ENCODE measurements at regions not wholly inside any gene's neighbourhood (a gene's known extent, or its start where the extent isn't known, plus 50 kb on each side); places are given as distances from the start of the nearest gene placed in this dataset.
A peak's percentile ranks its signal among the peaks of the same experiment; 100 is the strongest.

GRCh38 chr1:60762176-60762575 is 320.2 kb upstream of the NFIA start:
- no peak for DNase-seq (ENCODE audit: low spot score)
- no peak overlapping the region for H3K18ac ChIP-seq (ENCODE audit: low read length)
- H3K9ac ChIP-seq (ENCODE audit: low read depth, low read length, poor library complexity) = no peak overlapping the region
- H3K9me3 ChIP-seq (replicated peaks in 1 of 2; ENCODE audit: control insufficient read depth in 2 of 2, insufficient read depth in 1 of 2, low read depth in 1 of 2, low read length in 2 of 2) = no peaks in the 10 kb centered on the region
- no peaks in the 10 kb centered on the region for H3K36me3 ChIP-seq (replicated peaks in 1 of 2; ENCODE audit: control insufficient read depth in 2 of 2, insufficient read depth in 2 of 2, low read length in 2 of 2)
- H3K4me2 ChIP-seq (ENCODE audit: insufficient read depth, low read length, poor library complexity, severe bottlenecking) = no peak overlapping the region
- WGBS, 2 donors (ENCODE audit: extremely low coverage in 2 of 2, insufficient read length in 2 of 2, insufficient replicate concordance in 1 of 2) = no CpG with 5 or more reads among the region's 1 CpG
- H3K4me1 ChIP-seq (ENCODE audit: control insufficient read depth in 2 of 2, insufficient read depth in 1 of 2, low read depth in 1 of 2, low read length in 2 of 2) = peaks cover 0 to 2% of the 10 kb centered on the region in 2 donors
- H3K27me3 ChIP-seq (ENCODE audit: control insufficient read depth in 3 of 3, insufficient read depth in 3 of 3, low read depth in 1 of 3, low read length in 3 of 3) = no peaks in the 10 kb centered on the region
- H3K4ac ChIP-seq (ENCODE audit: low read length) = no peak overlapping the region
- no peak overlapping the region for H3K14ac ChIP-seq (ENCODE audit: low read length)
- no peak overlapping the region for H3K23ac ChIP-seq (ENCODE audit: low read depth, low read length, poor library complexity)
- no peak overlapping the region for H4K8ac ChIP-seq (ENCODE audit: low read depth, low read length)
- no peak overlapping the region for H2BK12ac ChIP-seq (ENCODE audit: low read length)
- H4K91ac ChIP-seq (ENCODE audit: low read depth, low read length, poor library complexity) = no peak overlapping the region
- no peak overlapping the region for H3K4me3 ChIP-seq (ENCODE audit: low read length in 2 of 2)
- no peak overlapping the region for H2BK15ac ChIP-seq (ENCODE audit: low read length)
- no peaks in the 10 kb centered on the region for H3K79me1 ChIP-seq (ENCODE audit: low read depth, low read length)
- no peak overlapping the region for H2AFZ ChIP-seq (ENCODE audit: low read length)
- no peak overlapping the region for H2AK5ac ChIP-seq (ENCODE audit: low read depth, low read length)
- no peak overlapping the region for H2BK5ac ChIP-seq (ENCODE audit: low read length)
- no peak overlapping the region for H2BK120ac ChIP-seq (ENCODE audit: low read depth, low read length)
- no peak overlapping the region for H3K27ac ChIP-seq (replicated peaks; ENCODE audit: low read length)

- DNase-seq (ENCODE audit: low spot score) = no peak
- H3K4me2 ChIP-seq (ENCODE audit: insufficient read depth, low read length, poor library complexity, severe bottlenecking) = no peak overlapping the region
- H3K14ac ChIP-seq (ENCODE audit: low read length) = no peak overlapping the region
- no peak overlapping the region for H2BK5ac ChIP-seq (ENCODE audit: low read length)
- no peak overlapping the region for H3K23ac ChIP-seq (ENCODE audit: low read depth, low read length, poor library complexity)
- peaks cover 0 to 2% of the 10 kb centered on the region in 2 donors for H3K4me1 ChIP-seq (ENCODE audit: control insufficient read depth in 2 of 2, insufficient read depth in 1 of 2, low read depth in 1 of 2, low read length in 2 of 2)
- H3K79me1 ChIP-seq (ENCODE audit: low read depth, low read length) = no peaks in the 10 kb centered on the region
- no peak overlapping the region for H2BK12ac ChIP-seq (ENCODE audit: low read length)
- no peaks in the 10 kb centered on the region for H3K27me3 ChIP-seq (ENCODE audit: control insufficient read depth in 3 of 3, insufficient read depth in 3 of 3, low read depth in 1 of 3, low read length in 3 of 3)
- H2BK120ac ChIP-seq (ENCODE audit: low read depth, low read length) = no peak overlapping the region
- H3K4me3 ChIP-seq (ENCODE audit: low read length in 2 of 2) = no peak overlapping the region
- no peak overlapping the region for H2AFZ ChIP-seq (ENCODE audit: low read length)
- H2AK5ac ChIP-seq (ENCODE audit: low read depth, low read length) = peak overlapping the region; percentile 82
- no peaks in the 10 kb centered on the region for H3K36me3 ChIP-seq (replicated peaks in 1 of 2; ENCODE audit: control insufficient read depth in 2 of 2, insufficient read depth in 2 of 2, low read length in 2 of 2)
- no peak overlapping the region for H3K4ac ChIP-seq (ENCODE audit: low read length)
- H3K18ac ChIP-seq (ENCODE audit: low read length) = peak overlapping the region; percentile 16
- no peak overlapping the region for H2BK15ac ChIP-seq (ENCODE audit: low read length)
- H4K8ac ChIP-seq (ENCODE audit: low read depth, low read length) = no peak overlapping the region
- H4K91ac ChIP-seq (ENCODE audit: low read depth, low read length, poor library complexity) = no peak overlapping the region
- no peak overlapping the region for H3K9ac ChIP-seq (ENCODE audit: low read depth, low read length, poor library complexity)
- no peaks in the 10 kb centered on the region for H3K9me3 ChIP-seq (replicated peaks in 1 of 2; ENCODE audit: control insufficient read depth in 2 of 2, insufficient read depth in 1 of 2, low read depth in 1 of 2, low read length in 2 of 2)
- no peak overlapping the region for H3K27ac ChIP-seq (replicated peaks; ENCODE audit: low read length)
- WGBS, 2 donors (ENCODE audit: extremely low coverage in 2 of 2, insufficient read length in 2 of 2, insufficient replicate concordance in 1 of 2) = no CpG with 5 or more reads among the region's 3 CpGs
Observed at GRCh38 chr1:60759291-60759690, 323.1 kb upstream of the NFIA start.

- Histone ChIP-seq H2BK120ac (ENCODE audit: low read depth, low read length) (no peak overlapping the region), H3K79me1 (ENCODE audit: low read depth, low read length) (no peaks in the 10 kb centered on the region), H3K9ac (ENCODE audit: low read depth, low read length, poor library complexity) (no peak overlapping the region), H4K91ac (ENCODE audit: low read depth, low read length, poor library complexity) (no peak overlapping the region), H2BK15ac (ENCODE audit: low read length) (no peak overlapping the region), H3K14ac (ENCODE audit: low read length) (no peak overlapping the region), H3K18ac (ENCODE audit: low read length) (no peak overlapping the region), H3K27ac (replicated peaks; ENCODE audit: low read length) (no peak overlapping the region), H2AK5ac (ENCODE audit: low read depth, low read length) (no peak overlapping the region), H3K27me3 (ENCODE audit: control insufficient read depth in 3 of 3, insufficient read depth in 3 of 3, low read depth in 1 of 3, low read length in 3 of 3) (no peaks in the 10 kb centered on the region), H2BK12ac (ENCODE audit: low read length) (no peak overlapping the region), H2BK5ac (ENCODE audit: low read length) (no peak overlapping the region), H2AFZ (ENCODE audit: low read length) (no peak overlapping the region), H3K36me3 (replicated peaks in 1 of 2; ENCODE audit: control insufficient read depth in 2 of 2, insufficient read depth in 2 of 2, low read length in 2 of 2) (no peaks in the 10 kb centered on the region), H3K23ac (ENCODE audit: low read depth, low read length, poor library complexity) (no peak overlapping the region), H3K4me1 (ENCODE audit: control insufficient read depth in 2 of 2, insufficient read depth in 1 of 2, low read depth in 1 of 2, low read length in 2 of 2) (peaks cover 0 to 2% of the 10 kb centered on the region in 2 donors), H3K4ac (ENCODE audit: low read length) (no peak overlapping the region), H3K4me2 (ENCODE audit: insufficient read depth, low read length, poor library complexity, severe bottlenecking) (no peak overlapping the region), H3K4me3 (ENCODE audit: low read length in 2 of 2) (no peak overlapping the region), H3K9me3 (replicated peaks in 1 of 2; ENCODE audit: control insufficient read depth in 2 of 2, insufficient read depth in 1 of 2, low read depth in 1 of 2, low read length in 2 of 2) (no peaks in the 10 kb centered on the region), H4K8ac (ENCODE audit: low read depth, low read length) (no peak overlapping the region)
- WGBS, 2 donors (ENCODE audit: extremely low coverage in 2 of 2, insufficient read length in 2 of 2, insufficient replicate concordance in 1 of 2) = no CpG with 5 or more reads among the region's 3 CpGs
- DNase-seq (ENCODE audit: low spot score) = no peak
Observed at GRCh38 chr1:60757485-60757884, 324.9 kb upstream of the NFIA start.

GRCh38 chr1:60753036-60753900 is 329.1 kb upstream of the NFIA start:
- Histone ChIP-seq H2BK5ac (ENCODE audit: low read length) (no peak overlapping the region), H3K4me1 (ENCODE audit: control insufficient read depth in 2 of 2, insufficient read depth in 1 of 2, low read depth in 1 of 2, low read length in 2 of 2) (no peaks in the 10 kb centered on the region), H4K8ac (ENCODE audit: low read depth, low read length) (no peak overlapping the region), H2AK5ac (ENCODE audit: low read depth, low read length) (no peak overlapping the region), H3K36me3 (replicated peaks in 1 of 2; ENCODE audit: control insufficient read depth in 2 of 2, insufficient read depth in 2 of 2, low read length in 2 of 2) (no peaks in the 10 kb centered on the region), H3K14ac (ENCODE audit: low read length) (no peak overlapping the region), H3K9ac (ENCODE audit: low read depth, low read length, poor library complexity) (no peak overlapping the region), H3K79me1 (ENCODE audit: low read depth, low read length) (no peaks in the 10 kb centered on the region), H3K23ac (ENCODE audit: low read depth, low read length, poor library complexity) (no peak overlapping the region), H2BK120ac (ENCODE audit: low read depth, low read length) (no peak overlapping the region), H2BK12ac (ENCODE audit: low read length) (no peak overlapping the region), H3K9me3 (replicated peaks in 1 of 2; ENCODE audit: control insufficient read depth in 2 of 2, insufficient read depth in 1 of 2, low read depth in 1 of 2, low read length in 2 of 2) (no peaks in the 10 kb centered on the region), H3K18ac (ENCODE audit: low read length) (no peak overlapping the region), H3K4me2 (ENCODE audit: insufficient read depth, low read length, poor library complexity, severe bottlenecking) (no peak overlapping the region), H3K27ac (replicated peaks; ENCODE audit: low read length) (no peak overlapping the region), H4K91ac (ENCODE audit: low read depth, low read length, poor library complexity) (no peak overlapping the region), H3K27me3 (ENCODE audit: control insufficient read depth in 3 of 3, insufficient read depth in 3 of 3, low read depth in 1 of 3, low read length in 3 of 3) (no peaks in the 10 kb centered on the region), H2BK15ac (ENCODE audit: low read length) (no peak overlapping the region), H3K4ac (ENCODE audit: low read length) (no peak overlapping the region), H2AFZ (ENCODE audit: low read length) (no peak overlapping the region), H3K4me3 (ENCODE audit: low read length in 2 of 2) (no peak overlapping the region)
- no CpG with 5 or more reads among the region's 9 CpGs for WGBS, 2 donors (ENCODE audit: extremely low coverage in 2 of 2, insufficient read length in 2 of 2, insufficient replicate concordance in 1 of 2)
- DNase-seq (ENCODE audit: low spot score) = no peak
